Brain microvascular endothelial cell (primary cell): ENCODE measurements at regions not wholly inside any gene's neighbourhood (a gene's known extent, or its start where the extent isn't known, plus 50 kb on each side); places are given as distances from the start of the nearest gene placed in this dataset.

Source experiments
- DNase-seq: peaks from one replicate; pipeline ENCODE4 v3.0.0-alpha.2; 2020
- H3K27ac ChIP-seq: fragments of 250-450 bp; sonication (Bioruptor Pico); 2 replicates; pipeline ENCODE4 v1.5.1; 2020; ENCODE audit warnings: mild to moderate bottlenecking, moderate library complexity
- H3K27me3 ChIP-seq: fragments of 250-450 bp; sonication (Bioruptor Pico); replicated peaks from 2 replicates; pipeline ENCODE4 v1.5.1; 2020; ENCODE audit warnings: mild to moderate bottlenecking
- H3K36me3 ChIP-seq: fragments of 250-450 bp; sonication (Bioruptor Pico); replicated peaks from 2 replicates; pipeline ENCODE4 v1.5.1; 2020; ENCODE audit warnings: mild to moderate bottlenecking
- H3K4me3 ChIP-seq: 2 replicates; pipeline ENCODE4 v1.5.1; 2011; ENCODE audit warnings: low read depth, mild to moderate bottlenecking, control low read depth, low read length, moderate library complexity
- in situ Hi-C: cut with HindIII; loops from 2 replicates; pipeline ENCODE4 v1.10.0; 2017; ENCODE audit warnings: low sequenced_read_pairs, low pct_ligation_motif_present
- TF ChIP-seq, protein P1 (sequence below): IDR thresholded peaks from 2 replicates; pipeline ENCODE4 v1.5.1; 2011; ENCODE audit warnings: low read depth, mild to moderate bottlenecking, moderate library complexity, low read length, control low read depth, inconsistent platforms; ENCODE audit errors: missing control alignments

DNA sequence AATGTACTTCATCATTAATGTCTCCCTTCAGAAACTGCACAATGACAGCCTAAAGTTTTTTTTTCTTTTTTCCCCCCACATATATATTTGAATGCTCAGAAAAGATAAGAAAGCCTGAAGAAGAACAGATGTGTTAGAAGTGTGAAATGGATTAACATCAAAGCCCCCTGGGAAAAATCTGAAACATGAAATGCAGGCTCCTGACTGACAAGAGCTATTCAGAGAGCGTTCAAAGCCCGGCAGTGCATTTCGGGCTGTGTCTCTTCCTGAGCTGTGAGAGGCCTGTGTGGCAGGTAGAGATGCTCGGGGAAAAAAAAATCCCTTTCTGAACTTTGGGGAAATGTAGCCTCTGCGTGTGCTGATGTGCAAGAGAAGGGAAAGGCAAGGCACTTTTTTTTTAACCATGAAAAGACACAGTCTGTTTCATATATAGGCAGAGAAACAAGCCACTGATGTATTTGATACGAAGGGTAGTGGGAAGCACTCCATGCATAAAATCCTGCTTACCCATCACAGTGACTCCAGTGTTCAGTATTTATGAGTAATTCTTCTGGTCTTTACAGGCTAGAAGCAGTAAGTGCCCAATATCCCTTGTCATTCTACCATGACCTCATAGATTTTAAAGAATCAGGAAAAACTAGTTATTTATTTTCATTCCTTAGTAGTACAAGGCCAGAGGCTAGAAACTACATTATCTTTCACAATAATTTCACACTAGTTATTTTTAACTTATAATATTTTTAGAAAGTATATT is 1574.2 kb upstream of the PIK3C3 start:
- TF ChIP-seq, protein P1, sequence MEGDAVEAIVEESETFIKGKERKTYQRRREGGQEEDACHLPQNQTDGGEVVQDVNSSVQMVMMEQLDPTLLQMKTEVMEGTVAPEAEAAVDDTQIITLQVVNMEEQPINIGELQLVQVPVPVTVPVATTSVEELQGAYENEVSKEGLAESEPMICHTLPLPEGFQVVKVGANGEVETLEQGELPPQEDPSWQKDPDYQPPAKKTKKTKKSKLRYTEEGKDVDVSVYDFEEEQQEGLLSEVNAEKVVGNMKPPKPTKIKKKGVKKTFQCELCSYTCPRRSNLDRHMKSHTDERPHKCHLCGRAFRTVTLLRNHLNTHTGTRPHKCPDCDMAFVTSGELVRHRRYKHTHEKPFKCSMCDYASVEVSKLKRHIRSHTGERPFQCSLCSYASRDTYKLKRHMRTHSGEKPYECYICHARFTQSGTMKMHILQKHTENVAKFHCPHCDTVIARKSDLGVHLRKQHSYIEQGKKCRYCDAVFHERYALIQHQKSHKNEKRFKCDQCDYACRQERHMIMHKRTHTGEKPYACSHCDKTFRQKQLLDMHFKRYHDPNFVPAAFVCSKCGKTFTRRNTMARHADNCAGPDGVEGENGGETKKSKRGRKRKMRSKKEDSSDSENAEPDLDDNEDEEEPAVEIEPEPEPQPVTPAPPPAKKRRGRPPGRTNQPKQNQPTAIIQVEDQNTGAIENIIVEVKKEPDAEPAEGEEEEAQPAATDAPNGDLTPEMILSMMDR = no peak
- Histone ChIP-seq H3K36me3 (no peaks in the 10 kb centered on the region), H3K27me3 (no peaks in the 10 kb centered on the region), H3K27ac (no peak overlapping the region), H3K4me3 (no peak overlapping the region)
- DNase-seq = no peak
- in situ Hi-C loops = no loop called here

DNA sequence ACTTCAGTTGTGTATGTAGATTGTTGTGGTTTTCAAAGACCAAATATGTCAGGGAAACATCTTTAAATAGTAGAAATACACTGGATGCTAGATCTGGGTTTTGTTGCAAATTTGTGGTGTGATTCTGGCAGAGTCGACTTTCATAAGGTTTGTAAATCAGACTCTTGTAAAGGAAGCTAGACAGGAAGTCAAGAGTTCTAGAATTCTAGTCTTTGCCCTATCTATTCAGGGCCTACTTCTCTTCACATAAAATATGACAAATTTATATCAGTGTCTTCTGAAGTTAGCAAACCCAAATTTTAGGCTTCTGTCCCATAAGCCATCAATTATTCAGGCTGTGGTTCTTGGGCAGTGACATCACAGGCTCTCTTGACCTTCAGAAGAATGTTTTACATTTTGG is 1579.2 kb upstream of the PIK3C3 start:
- H3K4me3 ChIP-seq = no peak overlapping the region
- no peaks in the 10 kb centered on the region for H3K27me3 ChIP-seq
- in situ Hi-C loops = no loop called here
- no peak for DNase-seq
- TF ChIP-seq, protein P1 = no peak
- H3K27ac ChIP-seq = no peak overlapping the region
- H3K36me3 ChIP-seq = no peaks in the 10 kb centered on the region

DNA sequence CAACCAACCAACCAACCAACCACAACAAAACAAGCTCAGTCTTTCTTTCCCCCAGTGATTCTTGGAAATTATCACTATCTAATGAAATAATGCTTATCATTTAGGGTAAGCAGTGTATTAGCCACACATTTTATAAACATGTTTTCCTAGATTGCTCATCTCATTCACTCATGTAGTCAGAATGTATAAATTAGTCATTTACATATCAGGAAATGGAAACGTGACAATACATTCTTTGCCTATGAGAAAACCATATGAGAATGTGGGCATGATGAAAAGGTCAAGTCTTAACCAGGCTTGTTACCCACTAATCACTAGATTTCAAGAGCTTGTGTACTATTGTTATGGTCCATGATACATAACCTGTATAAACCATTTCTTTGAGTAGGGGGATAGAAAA is 1583.4 kb upstream of the PIK3C3 start:
- no peak overlapping the region for H3K27ac ChIP-seq
- H3K4me3 ChIP-seq = no peak overlapping the region
- TF ChIP-seq, protein P1 = no peak
- DNase-seq = no peak
- in situ Hi-C loops = no loop called here
- no peaks in the 10 kb centered on the region for H3K36me3 ChIP-seq
- H3K27me3 ChIP-seq = no peaks in the 10 kb centered on the region

DNA sequence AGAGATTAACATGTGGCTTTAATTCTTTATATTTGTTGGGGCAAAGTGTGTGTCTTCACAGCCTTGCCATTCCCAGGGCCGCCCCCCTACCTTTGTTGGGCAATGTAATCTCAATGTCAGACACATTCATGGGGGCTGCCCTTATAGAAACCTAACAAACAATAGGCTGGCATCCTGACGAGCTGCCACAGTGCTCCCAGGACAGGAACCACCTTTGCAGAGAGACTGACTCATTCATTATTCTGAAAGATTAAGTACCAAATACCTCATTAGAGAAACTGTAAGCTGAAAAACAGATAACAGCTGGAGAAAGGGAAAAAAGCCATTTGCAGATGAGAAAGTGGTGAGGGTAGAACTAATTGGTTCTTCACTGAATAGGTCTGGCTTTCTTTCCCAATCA is 1587.5 kb upstream of the PIK3C3 start:
- in situ Hi-C loops = no loop called here
- TF ChIP-seq, protein P1 = no peak
- DNase-seq = no peak
- no peak overlapping the region for H3K4me3 ChIP-seq
- no peaks in the 10 kb centered on the region for H3K36me3 ChIP-seq
- H3K27ac ChIP-seq = no peak overlapping the region
- H3K27me3 ChIP-seq = no peaks in the 10 kb centered on the region

DNA sequence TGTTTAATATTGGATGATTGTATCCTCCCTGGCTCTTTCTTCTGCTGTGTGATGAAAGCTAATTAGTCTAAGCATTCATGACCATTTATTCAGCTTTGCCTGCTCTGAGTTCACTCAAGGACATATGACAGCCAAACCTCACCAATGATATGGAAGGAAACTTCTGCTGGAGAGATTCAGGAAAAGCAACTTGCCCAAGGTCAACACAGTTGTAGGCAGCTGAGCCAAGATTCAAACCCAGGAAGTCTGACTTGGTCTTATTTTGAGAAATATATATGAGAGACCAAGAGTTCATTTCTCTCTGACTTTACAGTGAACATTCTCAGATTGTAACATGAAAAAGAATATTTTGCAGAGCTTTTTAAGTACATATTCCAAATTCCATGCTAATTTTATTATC is 1588.5 kb upstream of the PIK3C3 start:
- no peak overlapping the region for H3K27ac ChIP-seq
- H3K4me3 ChIP-seq = no peak overlapping the region
- no peaks in the 10 kb centered on the region for H3K27me3 ChIP-seq
- TF ChIP-seq, protein P1 = no peak
- H3K36me3 ChIP-seq = no peaks in the 10 kb centered on the region
- DNase-seq = no peak
- in situ Hi-C loops = no loop called here

DNA sequence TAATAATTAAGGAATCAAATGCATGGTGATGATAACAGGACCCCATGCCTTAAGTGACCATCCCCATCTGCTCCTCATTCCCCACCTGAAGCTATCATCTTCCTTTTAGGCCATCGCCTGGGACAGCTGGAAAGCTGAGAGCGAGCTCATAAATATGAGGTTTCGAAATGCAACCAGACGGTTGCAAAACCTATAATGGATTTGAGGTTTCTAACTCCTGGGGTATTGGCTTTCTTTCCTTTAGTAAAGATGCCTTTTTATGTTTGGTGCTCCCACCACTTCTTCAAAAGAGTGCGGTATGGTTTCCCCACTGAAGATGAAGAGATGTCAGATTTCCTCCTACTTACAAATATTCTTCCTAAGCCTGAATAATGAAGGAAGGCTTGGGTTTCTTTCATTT is 1589.5 kb upstream of the PIK3C3 start:
- TF ChIP-seq, protein P1 = no peak
- no peak overlapping the region for H3K27ac ChIP-seq
- H3K4me3 ChIP-seq = no peak overlapping the region
- H3K36me3 ChIP-seq = no peaks in the 10 kb centered on the region
- in situ Hi-C loops = no loop called here
- no peaks in the 10 kb centered on the region for H3K27me3 ChIP-seq
- no peak for DNase-seq
